Thyroid gland (tissue), 4 donors: ENCODE measurements at regions not wholly inside any gene's neighbourhood (a gene's known extent, or its start where the extent isn't known, plus 50 kb on each side); places are given as distances from the start of the nearest gene placed in this dataset.
A peak's percentile ranks its signal among the peaks of the same experiment; 100 is the strongest.

Source experiments
- DNase-seq, 2 donors: peaks; one replicate each; pipeline ENCODE4 v3.0.0-alpha.2; 2019
- H3K27ac ChIP-seq, 3 donors: fragments of 200-600 bp; sonication (generic); 1 replicate in 2 of 3; 2 replicates in 1 of 3; pipeline ENCODE4 v1.5.1; 2016 to 2019; ENCODE audit warnings: mild to moderate bottlenecking in 1 of 3, moderate library complexity in 1 of 3
- H3K27me3 ChIP-seq: fragments of 200-600 bp; sonication (generic); one replicate; pipeline ENCODE4 v1.5.1; 2019
- H3K36me3 ChIP-seq, 2 donors: fragments of 200-600 bp; sonication (generic); one replicate each; pipeline ENCODE4 v1.5.1; 2016 to 2019
- H3K4me1 ChIP-seq, 2 donors: fragments of 200-600 bp; sonication (generic); one replicate each; pipeline ENCODE4 v1.5.1; 2017 to 2019
- H3K4me3 ChIP-seq, 3 donors: fragments of 200-600 bp; sonication (generic); replicated peaks in 1 of 3; 1 replicate in 2 of 3; 2 replicates in 1 of 3; pipeline ENCODE4 v1.5.1; 2016; ENCODE audit warnings: mild to moderate bottlenecking in 1 of 3
- H3K9me3 ChIP-seq: fragments of 200-600 bp; sonication (generic); one replicate; pipeline ENCODE4 v1.5.1; 2017
- CTCF ChIP-seq, 6 experiments: fragments of 200-600 bp in 3 of 6; fragments of 450-650 bp in 3 of 6; sonication (generic) in 3 of 6; IDR thresholded peaks; one replicate each; pipeline ENCODE4 v1.5.1; 2016 to 2019; ENCODE audit warnings: antibody characterized with exemption in 6 of 6, mild to moderate bottlenecking in 2 of 6, inconsistent platforms in 1 of 6, moderate library complexity in 1 of 6
- POLR2A ChIP-seq, 2 donors: fragments of 450-650 bp; IDR thresholded peaks; one replicate each; pipeline ENCODE4 v1.6.1; 2017; ENCODE audit warnings: antibody characterized with exemption in 2 of 2, mild to moderate bottlenecking in 2 of 2, moderate library complexity in 1 of 2
- WGBS, 2 donors: methylation state at CpG; one replicate each; pipeline ENCODE4 v1.1.5; 2017; 5-methylcytosine and 5-hydroxymethylcytosine counted together
- intact Hi-C: fragments of 100-400 bp; cut with DNase I; formaldehyde crosslinking; loops from one replicate; pipeline ENCODE4 v1.15.1; 2023

- TF ChIP-seq POLR2A (IDR thresholded peaks at IDR 0.05) (no peak), CTCF (IDR thresholded peaks at IDR 0.05) (no peak)
- H3K36me3 ChIP-seq: no peaks in the 10 kb centered on the region
- H3K9me3 ChIP-seq: no peaks in the 10 kb centered on the region
- H3K27me3 ChIP-seq: no peaks in the 10 kb centered on the region
- intact Hi-C loops: no loop called here
- no peak overlapping the region for H3K27ac ChIP-seq
- DNase-seq: peak in 1 of 2 donors; percentile 26
- H3K4me3 ChIP-seq: no peak overlapping the region
- 49 to 57% methylated on average over 2 of the region's 2 CpGs for WGBS, 2 donors
- H3K4me1 ChIP-seq: peaks cover 0 to 7% of the 10 kb centered on the region in 2 donors
Measured at GRCh38 chr3:182717216-182717615, 76.1 kb upstream of the ATP11B start.

GRCh38 chr3:182722907-182723306, 70.4 kb upstream of the ATP11B start:
- intact Hi-C loops: no loop called here
- no peak for TF ChIP-seq CTCF (IDR thresholded peaks at IDR 0.05)
- TF ChIP-seq POLR2A (IDR thresholded peaks at IDR 0.05): no peak
- Histone ChIP-seq H3K27me3 (no peaks in the 10 kb centered on the region), H3K4me1 (peaks cover 0 to 7% of the 10 kb centered on the region in 2 donors), H3K4me3 (no peak overlapping the region), H3K9me3 (no peaks in the 10 kb centered on the region), H3K27ac (no peak overlapping the region), H3K36me3 (no peaks in the 10 kb centered on the region)
- DNase-seq: no peak
- 90 to 92% methylated on average over 6 of the region's 6 CpGs for WGBS, 2 donors

- H3K4me1 ChIP-seq: peaks cover 0 to 7% of the 10 kb centered on the region in 2 donors
- no peaks in the 10 kb centered on the region for H3K36me3 ChIP-seq
- 70 to 82% methylated on average over 4 of the region's 4 CpGs for WGBS, 2 donors
- TF ChIP-seq POLR2A (IDR thresholded peaks at IDR 0.05): no peak
- no peak for TF ChIP-seq CTCF (IDR thresholded peaks at IDR 0.05)
- peak in 1 of 2 donors; percentile 4 for DNase-seq
- H3K4me3 ChIP-seq: no peak overlapping the region
- intact Hi-C loops: no loop called here
- no peak overlapping the region for H3K27ac ChIP-seq
- H3K27me3 ChIP-seq: no peaks in the 10 kb centered on the region
- H3K9me3 ChIP-seq: no peaks in the 10 kb centered on the region
Measured at GRCh38 chr3:182723596-182723995, 69.7 kb upstream of the ATP11B start.

- H3K27ac ChIP-seq: no peak overlapping the region
- intact Hi-C loops: no loop called here
- no peak overlapping the region for H3K4me3 ChIP-seq
- no peaks in the 10 kb centered on the region for H3K9me3 ChIP-seq
- no peak for TF ChIP-seq POLR2A (IDR thresholded peaks at IDR 0.05)
- H3K27me3 ChIP-seq: no peaks in the 10 kb centered on the region
- WGBS, 2 donors: 46 to 59% methylated on average over 16 of the region's 16 CpGs
- no peaks in the 10 kb centered on the region for H3K36me3 ChIP-seq
- no peaks in the 10 kb centered on the region for H3K4me1 ChIP-seq
- no peak for DNase-seq
Measured at GRCh38 chr3:182725372-182726251, 67.7 kb upstream of the ATP11B start.

- Histone ChIP-seq H3K9me3 (no peaks in the 10 kb centered on the region), H3K4me3 (no peak overlapping the region), H3K4me1 (no peaks in the 10 kb centered on the region), H3K36me3 (no peaks in the 10 kb centered on the region), H3K27ac (no peak overlapping the region), H3K27me3 (no peaks in the 10 kb centered on the region)
- intact Hi-C loops: no loop called here
- WGBS, 2 donors: 76 to 86% methylated on average over 10 of the region's 10 CpGs
- DNase-seq: no peak
- TF ChIP-seq POLR2A (IDR thresholded peaks at IDR 0.05) (no peak), CTCF (IDR thresholded peaks at IDR 0.05) (no peak)
Measured at GRCh38 chr3:182726258-182727142, 66.8 kb upstream of the ATP11B start.
